SK-N-SH treated with all-trans-retinoic acid at 6 μM for 48 hours (cell line): ENCODE measurements at regions not wholly inside any gene's neighbourhood (a gene's known extent, or its start where the extent isn't known, plus 50 kb on each side); places are given as distances from the start of the nearest gene placed in this dataset.

Source experiments
- ATAC-seq: fragments of 200-7000 bp; cut with Tn5 transposase; 3 replicates; pipeline ENCODE4 v1.9.1; 2020; ENCODE audit warnings: mild to moderate bottlenecking, moderate library complexity
- ARNTL ChIP-seq: fragments of 450-650 bp; formaldehyde crosslinking; IDR thresholded peaks from 2 replicates; pipeline ENCODE4 v1.5.0; 2020; ENCODE audit warnings: low read depth, mild to moderate bottlenecking, moderate library complexity, borderline replicate concordance
- BACH2 ChIP-seq: fragments of 250-450 bp; sonication (Bioruptor Pico); IDR thresholded peaks from 2 replicates; pipeline ENCODE4 v1.9.0; 2021; ENCODE audit warnings: mild to moderate bottlenecking, borderline replicate concordance
- CSDC2 ChIP-seq: fragments of 250-450 bp; sonication (Bioruptor Pico); IDR thresholded peaks from 2 replicates; pipeline ENCODE4 v1.5.0; 2020; ENCODE audit warnings: mild to moderate bottlenecking, moderate library complexity
- ESRRG ChIP-seq: fragments of 250-450 bp; sonication (Bioruptor Pico); IDR thresholded peaks from 2 replicates; pipeline ENCODE4 v1.6.1; 2021; ENCODE audit warnings: mild to moderate bottlenecking
- GLIS3 ChIP-seq: fragments of 250-450 bp; sonication (Bioruptor Pico); IDR thresholded peaks from 2 replicates; pipeline ENCODE4 v1.5.0; 2020; ENCODE audit warnings: mild to moderate bottlenecking, moderate library complexity
- ISL1 ChIP-seq: fragments of 250-450 bp; sonication (Bioruptor Pico); IDR thresholded peaks from 2 replicates; pipeline ENCODE4 v2.1.2; 2022; ENCODE audit warnings: mild to moderate bottlenecking, moderate library complexity
- OSR1 ChIP-seq: fragments of 250-450 bp; sonication (Bioruptor Pico); IDR thresholded peaks from 2 replicates; pipeline ENCODE4 v1.8.0; 2022; ENCODE audit warnings: moderate library complexity, mild to moderate bottlenecking, inconsistent platforms
- PPARA ChIP-seq: fragments of 250-450 bp; sonication (Bioruptor Pico); IDR thresholded peaks from 2 replicates; pipeline ENCODE4 v1.5.0; 2020; ENCODE audit warnings: mild to moderate bottlenecking, borderline replicate concordance
- RARB ChIP-seq: fragments of 250-450 bp; sonication (Bioruptor Pico); IDR thresholded peaks from 2 replicates; pipeline ENCODE4 v1.8.0; 2021; ENCODE audit warnings: mild to moderate bottlenecking, moderate library complexity
- SNAI2 ChIP-seq: fragments of 250-450 bp; sonication (Bioruptor Pico); IDR thresholded peaks from 2 replicates; pipeline ENCODE4 v1.5.0; 2020; ENCODE audit warnings: mild to moderate bottlenecking, moderate library complexity
- TCF4 ChIP-seq: fragments of 250-450 bp; sonication (Bioruptor Pico); IDR thresholded peaks from 2 replicates; pipeline ENCODE4 v1.8.0; 2021; ENCODE audit warnings: mild to moderate bottlenecking, moderate library complexity, borderline replicate concordance
- TOX ChIP-seq: fragments of 250-450 bp; sonication (Bioruptor Pico); IDR thresholded peaks from 2 replicates; pipeline ENCODE4 v1.8.0; 2021; ENCODE audit warnings: mild to moderate bottlenecking, moderate library complexity, borderline replicate concordance
- TSHZ2 ChIP-seq: fragments of 250-450 bp; sonication (Bioruptor Pico); IDR thresholded peaks from 2 replicates; pipeline ENCODE4 v1.5.0; 2020; ENCODE audit warnings: mild to moderate bottlenecking, moderate library complexity
- ZC3H10 ChIP-seq: fragments of 250-450 bp; sonication (Bioruptor Pico); IDR thresholded peaks from 2 replicates; pipeline ENCODE4 v1.5.1; 2021; ENCODE audit warnings: mild to moderate bottlenecking, moderate library complexity
- ZFP30 ChIP-seq: fragments of 450-650 bp; formaldehyde crosslinking; IDR thresholded peaks from 2 replicates; pipeline ENCODE4 v1.5.0; 2022; ENCODE audit warnings: mild to moderate bottlenecking, moderate library complexity
- ZNF565 ChIP-seq: fragments of 450-650 bp; formaldehyde crosslinking; conservative IDR thresholded peaks from 2 replicates; pipeline ENCODE4 v1.5.0; 2020; ENCODE audit warnings: low read depth, mild to moderate bottlenecking, moderate library complexity
- ZNF8 ChIP-seq: fragments of 450-650 bp; formaldehyde crosslinking; IDR thresholded peaks from 2 replicates; pipeline ENCODE4 v1.5.0; 2020; ENCODE audit warnings: mild to moderate bottlenecking, moderate library complexity
- TF ChIP-seq, protein P1 (sequence below): fragments of 250-450 bp; sonication (Bioruptor Pico); IDR thresholded peaks from 2 replicates; pipeline ENCODE4 v1.5.1; 2021; ENCODE audit warnings: mild to moderate bottlenecking, moderate library complexity
- TF ChIP-seq, protein P2 (sequence below): fragments of 250-450 bp; sonication (Bioruptor Pico); IDR thresholded peaks from 2 replicates; pipeline ENCODE4 v1.5.1; 2020; ENCODE audit warnings: low read depth, mild to moderate bottlenecking, moderate library complexity
- TF ChIP-seq, protein P3 (sequence below): fragments of 250-450 bp; sonication (Bioruptor Pico); IDR thresholded peaks from 2 replicates; pipeline ENCODE4 v1.8.0; 2020; ENCODE audit warnings: mild to moderate bottlenecking, moderate library complexity, borderline replicate concordance
- TF ChIP-seq, protein P4 (sequence below): fragments of 250-450 bp; sonication (Bioruptor Pico); IDR thresholded peaks from 2 replicates; pipeline ENCODE4 v1.8.0; 2021; ENCODE audit warnings: low read depth, mild to moderate bottlenecking, moderate library complexity, borderline replicate concordance

- ATAC-seq: no peak
- no peak for TF ChIP-seq ZNF8 (CRISPR knock-in tag)
These were observed 607.2 kb upstream of the PLXNA2 start for GRCh38 chr1:208851366-208851765.

GRCh38 chr1:208852911-208853310 is 608.7 kb upstream of the PLXNA2 start:
- ATAC-seq: no peak
- TF ChIP-seq CSDC2 (CRISPR knock-in tag): no peak
- TF ChIP-seq, protein P1, sequence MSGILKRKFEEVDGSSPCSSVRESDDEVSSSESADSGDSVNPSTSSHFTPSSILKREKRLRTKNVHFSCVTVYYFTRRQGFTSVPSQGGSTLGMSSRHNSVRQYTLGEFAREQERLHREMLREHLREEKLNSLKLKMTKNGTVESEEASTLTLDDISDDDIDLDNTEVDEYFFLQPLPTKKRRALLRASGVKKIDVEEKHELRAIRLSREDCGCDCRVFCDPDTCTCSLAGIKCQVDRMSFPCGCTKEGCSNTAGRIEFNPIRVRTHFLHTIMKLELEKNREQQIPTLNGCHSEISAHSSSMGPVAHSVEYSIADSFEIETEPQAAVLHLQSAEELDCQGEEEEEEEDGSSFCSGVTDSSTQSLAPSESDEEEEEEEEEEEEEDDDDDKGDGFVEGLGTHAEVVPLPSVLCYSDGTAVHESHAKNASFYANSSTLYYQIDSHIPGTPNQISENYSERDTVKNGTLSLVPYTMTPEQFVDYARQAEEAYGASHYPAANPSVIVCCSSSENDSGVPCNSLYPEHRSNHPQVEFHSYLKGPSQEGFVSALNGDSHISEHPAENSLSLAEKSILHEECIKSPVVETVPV (CRISPR knock-in tag): no peak
- TF ChIP-seq GLIS3 (CRISPR knock-in tag): no peak
- no peak for TF ChIP-seq ZFP30 (CRISPR knock-in tag)
- TF ChIP-seq BACH2 (CRISPR knock-in tag): no peak
- no peak for TF ChIP-seq ZC3H10 (CRISPR knock-in tag)
- TF ChIP-seq OSR1 (CRISPR knock-in tag): no peak
- TF ChIP-seq, protein P2, sequence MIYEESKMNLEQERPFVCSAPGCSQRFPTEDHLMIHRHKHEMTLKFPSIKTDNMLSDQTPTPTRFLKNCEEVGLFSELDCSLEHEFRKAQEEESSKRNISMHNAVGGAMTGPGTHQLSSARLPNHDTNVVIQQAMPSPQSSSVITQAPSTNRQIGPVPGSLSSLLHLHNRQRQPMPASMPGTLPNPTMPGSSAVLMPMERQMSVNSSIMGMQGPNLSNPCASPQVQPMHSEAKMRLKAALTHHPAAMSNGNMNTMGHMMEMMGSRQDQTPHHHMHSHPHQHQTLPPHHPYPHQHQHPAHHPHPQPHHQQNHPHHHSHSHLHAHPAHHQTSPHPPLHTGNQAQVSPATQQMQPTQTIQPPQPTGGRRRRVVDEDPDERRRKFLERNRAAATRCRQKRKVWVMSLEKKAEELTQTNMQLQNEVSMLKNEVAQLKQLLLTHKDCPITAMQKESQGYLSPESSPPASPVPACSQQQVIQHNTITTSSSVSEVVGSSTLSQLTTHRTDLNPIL: no peak
- no peak for TF ChIP-seq ESRRG (CRISPR knock-in tag)
- TF ChIP-seq, protein P3, sequence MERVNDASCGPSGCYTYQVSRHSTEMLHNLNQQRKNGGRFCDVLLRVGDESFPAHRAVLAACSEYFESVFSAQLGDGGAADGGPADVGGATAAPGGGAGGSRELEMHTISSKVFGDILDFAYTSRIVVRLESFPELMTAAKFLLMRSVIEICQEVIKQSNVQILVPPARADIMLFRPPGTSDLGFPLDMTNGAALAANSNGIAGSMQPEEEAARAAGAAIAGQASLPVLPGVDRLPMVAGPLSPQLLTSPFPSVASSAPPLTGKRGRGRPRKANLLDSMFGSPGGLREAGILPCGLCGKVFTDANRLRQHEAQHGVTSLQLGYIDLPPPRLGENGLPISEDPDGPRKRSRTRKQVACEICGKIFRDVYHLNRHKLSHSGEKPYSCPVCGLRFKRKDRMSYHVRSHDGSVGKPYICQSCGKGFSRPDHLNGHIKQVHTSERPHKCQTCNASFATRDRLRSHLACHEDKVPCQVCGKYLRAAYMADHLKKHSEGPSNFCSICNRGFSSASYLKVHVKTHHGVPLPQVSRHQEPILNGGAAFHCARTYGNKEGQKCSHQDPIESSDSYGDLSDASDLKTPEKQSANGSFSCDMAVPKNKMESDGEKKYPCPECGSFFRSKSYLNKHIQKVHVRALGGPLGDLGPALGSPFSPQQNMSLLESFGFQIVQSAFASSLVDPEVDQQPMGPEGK (CRISPR knock-in tag): no peak
- TF ChIP-seq ZNF565: no peak
- TF ChIP-seq, protein P4, sequence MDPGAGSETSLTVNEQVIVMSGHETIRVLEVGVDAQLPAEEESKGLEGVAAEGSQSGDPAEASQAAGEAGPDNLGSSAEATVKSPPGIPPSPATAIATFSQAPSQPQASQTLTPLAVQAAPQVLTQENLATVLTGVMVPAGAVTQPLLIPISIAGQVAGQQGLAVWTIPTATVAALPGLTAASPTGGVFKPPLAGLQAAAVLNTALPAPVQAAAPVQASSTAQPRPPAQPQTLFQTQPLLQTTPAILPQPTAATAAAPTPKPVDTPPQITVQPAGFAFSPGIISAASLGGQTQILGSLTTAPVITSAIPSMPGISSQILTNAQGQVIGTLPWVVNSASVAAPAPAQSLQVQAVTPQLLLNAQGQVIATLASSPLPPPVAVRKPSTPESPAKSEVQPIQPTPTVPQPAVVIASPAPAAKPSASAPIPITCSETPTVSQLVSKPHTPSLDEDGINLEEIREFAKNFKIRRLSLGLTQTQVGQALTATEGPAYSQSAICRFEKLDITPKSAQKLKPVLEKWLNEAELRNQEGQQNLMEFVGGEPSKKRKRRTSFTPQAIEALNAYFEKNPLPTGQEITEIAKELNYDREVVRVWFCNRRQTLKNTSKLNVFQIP (CRISPR knock-in tag): no peak
- no peak for TF ChIP-seq RARB (CRISPR knock-in tag)
- TF ChIP-seq TCF4 (CRISPR knock-in tag): no peak
- no peak for TF ChIP-seq ISL1

GRCh38 chr1:208855403-208855802 is 611.2 kb upstream of the PLXNA2 start:
- no peak for ATAC-seq
- TF ChIP-seq ZFP30 (CRISPR knock-in tag) (no peak), SNAI2 (CRISPR knock-in tag) (no peak), TSHZ2 (CRISPR knock-in tag) (no peak), ESRRG (CRISPR knock-in tag) (no peak), PPARA (no peak), ZNF8 (CRISPR knock-in tag) (no peak), ARNTL (CRISPR knock-in tag) (no peak), TOX (CRISPR knock-in tag) (no peak), ZNF565 (no peak)
- TF ChIP-seq, protein P4 (CRISPR knock-in tag): no peak
- TF ChIP-seq, protein P3 (CRISPR knock-in tag): no peak
- TF ChIP-seq, all 23 proteins: peak for 0
